ENCODE measurements at regions not wholly inside any gene's neighbourhood (a gene's known extent, or its start where the extent isn't known, plus 50 kb on each side); places are given as distances from the start of the nearest gene placed in this dataset.

DNA sequence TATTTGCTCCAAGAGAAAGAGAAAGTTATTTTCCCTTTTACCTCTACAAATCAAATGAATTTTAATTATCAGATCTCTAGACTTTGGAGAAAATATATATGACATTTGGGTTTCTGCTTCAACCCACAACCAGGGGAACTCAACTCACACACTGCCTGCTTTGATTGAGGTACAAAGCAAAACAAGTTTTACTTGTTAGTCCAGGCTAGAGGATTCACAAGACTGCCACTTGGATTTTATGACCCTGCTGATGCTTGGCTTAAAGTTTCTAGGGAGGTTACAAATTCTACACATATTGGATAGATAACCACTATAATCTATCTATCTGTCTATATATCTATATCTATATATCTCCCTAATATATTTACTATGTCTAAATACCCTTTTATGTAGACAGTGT lies 467.3 kb upstream of the RGS18 start:
- no peaks in the 10 kb centered on the region for H4K20me1 ChIP-seq (ENCODE audit: insufficient read depth, low read length)
- TF ChIP-seq EZH2phosphoT487 (IDR thresholded peaks at IDR 0.05; ENCODE audit: low read depth): no peak
- TF ChIP-seq, protein P1, sequence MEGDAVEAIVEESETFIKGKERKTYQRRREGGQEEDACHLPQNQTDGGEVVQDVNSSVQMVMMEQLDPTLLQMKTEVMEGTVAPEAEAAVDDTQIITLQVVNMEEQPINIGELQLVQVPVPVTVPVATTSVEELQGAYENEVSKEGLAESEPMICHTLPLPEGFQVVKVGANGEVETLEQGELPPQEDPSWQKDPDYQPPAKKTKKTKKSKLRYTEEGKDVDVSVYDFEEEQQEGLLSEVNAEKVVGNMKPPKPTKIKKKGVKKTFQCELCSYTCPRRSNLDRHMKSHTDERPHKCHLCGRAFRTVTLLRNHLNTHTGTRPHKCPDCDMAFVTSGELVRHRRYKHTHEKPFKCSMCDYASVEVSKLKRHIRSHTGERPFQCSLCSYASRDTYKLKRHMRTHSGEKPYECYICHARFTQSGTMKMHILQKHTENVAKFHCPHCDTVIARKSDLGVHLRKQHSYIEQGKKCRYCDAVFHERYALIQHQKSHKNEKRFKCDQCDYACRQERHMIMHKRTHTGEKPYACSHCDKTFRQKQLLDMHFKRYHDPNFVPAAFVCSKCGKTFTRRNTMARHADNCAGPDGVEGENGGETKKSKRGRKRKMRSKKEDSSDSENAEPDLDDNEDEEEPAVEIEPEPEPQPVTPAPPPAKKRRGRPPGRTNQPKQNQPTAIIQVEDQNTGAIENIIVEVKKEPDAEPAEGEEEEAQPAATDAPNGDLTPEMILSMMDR (IDR thresholded peaks at IDR 0.05; ENCODE audit: low read depth, low read length): no peak
- no peaks in the 10 kb centered on the region for H3K9me3 ChIP-seq (ENCODE audit: insufficient read depth, low read length)

DNA sequence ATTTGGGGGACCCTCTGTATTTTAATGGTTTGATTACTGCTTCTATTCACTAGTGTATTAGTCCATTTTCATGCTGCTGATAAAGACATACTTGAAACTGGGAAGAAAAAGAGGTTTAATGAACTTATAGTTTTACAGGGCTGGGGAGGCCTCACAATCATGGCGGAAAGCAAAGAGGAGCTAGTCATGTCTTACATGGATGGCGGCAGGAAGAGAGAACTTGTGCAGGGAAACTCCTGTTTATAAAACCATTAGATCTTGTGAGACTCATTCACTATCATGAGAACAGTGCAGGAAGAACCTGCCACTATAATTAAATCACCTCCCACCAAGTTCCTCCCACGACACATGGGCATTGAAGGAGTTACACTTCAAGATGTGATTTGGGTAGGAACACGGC lies 464.5 kb upstream of the RGS18 start:
- H3K9ac ChIP-seq (ENCODE audit: low read length): no peak overlapping the region
- no peak overlapping the region for H3K27ac ChIP-seq (ENCODE audit: low read length)
- no peaks in the 10 kb centered on the region for H3K79me2 ChIP-seq (ENCODE audit: low read length)
- no peaks in the 10 kb centered on the region; the same call in 1 of the 2 replicates for H3K4me1 ChIP-seq (ENCODE audit: low read length)
- H3K4me3 ChIP-seq (ENCODE audit: low read length): no peak overlapping the region
- H3K36me3 ChIP-seq (replicated peaks; ENCODE audit: low read depth, low read length): no peaks in the 10 kb centered on the region
- H3K9me3 ChIP-seq (ENCODE audit: insufficient read depth, low read length): no peaks in the 10 kb centered on the region
- TF ChIP-seq, protein P1 (IDR thresholded peaks at IDR 0.05; ENCODE audit: low read depth, low read length): no peak
- no peak for TF ChIP-seq EZH2phosphoT487 (IDR thresholded peaks at IDR 0.05; ENCODE audit: low read depth)
- H3K4me2 ChIP-seq (ENCODE audit: low read length): no peak overlapping the region
- no peak overlapping the region for H2AFZ ChIP-seq (ENCODE audit: low read depth, low read length)
- H3K27me3 ChIP-seq (ENCODE audit: low read depth, low read length): no peaks in the 10 kb centered on the region
- H4K20me1 ChIP-seq (ENCODE audit: insufficient read depth, low read length): no peaks in the 10 kb centered on the region

More for the DNA sequence above, 467.3 kb upstream of the RGS18 start:
- H2AFZ ChIP-seq (ENCODE audit: low read depth, low read length): no peak overlapping the region
- no peak overlapping the region for H3K9ac ChIP-seq (ENCODE audit: low read length)
- no peak overlapping the region for H3K4me2 ChIP-seq (ENCODE audit: low read length)
- H3K27me3 ChIP-seq (ENCODE audit: low read depth, low read length): no peaks in the 10 kb centered on the region
- H3K36me3 ChIP-seq (replicated peaks; ENCODE audit: low read depth, low read length): no peaks in the 10 kb centered on the region
- no peaks in the 10 kb centered on the region for H3K79me2 ChIP-seq (ENCODE audit: low read length)
- no peak overlapping the region for H3K27ac ChIP-seq (ENCODE audit: low read length)
- no peaks in the 10 kb centered on the region for H3K4me1 ChIP-seq (ENCODE audit: low read length)
- H3K4me3 ChIP-seq (ENCODE audit: low read length): no peak overlapping the region

DNA sequence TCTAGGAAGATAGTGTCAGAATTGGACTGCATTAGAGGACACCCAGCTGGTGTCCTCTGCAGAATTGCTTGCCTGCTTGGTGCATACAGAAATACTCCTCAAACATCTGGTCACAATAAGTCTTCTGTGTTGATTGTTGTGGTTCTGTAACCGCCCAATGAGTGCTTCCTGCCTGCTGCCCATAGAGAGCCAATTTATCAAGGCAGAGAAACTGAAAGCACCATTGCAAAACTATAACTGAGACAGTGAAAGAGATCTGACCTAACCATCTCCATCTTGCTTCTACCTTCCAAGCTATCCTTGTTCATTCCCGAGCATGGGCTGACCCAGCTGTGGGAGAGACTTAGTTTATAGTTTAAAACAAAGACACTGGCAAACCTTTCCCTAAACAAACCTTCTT lies 462.4 kb upstream of the RGS18 start:
- Histone ChIP-seq H3K27ac (ENCODE audit: low read length) (no peak overlapping the region), H3K9ac (ENCODE audit: low read length) (no peak overlapping the region), H2AFZ (ENCODE audit: low read depth, low read length) (no peak overlapping the region), H3K36me3 (replicated peaks; ENCODE audit: low read depth, low read length) (no peaks in the 10 kb centered on the region), H4K20me1 (ENCODE audit: insufficient read depth, low read length) (no peaks in the 10 kb centered on the region), H3K27me3 (ENCODE audit: low read depth, low read length) (no peaks in the 10 kb centered on the region), H3K79me2 (ENCODE audit: low read length) (no peaks in the 10 kb centered on the region), H3K4me2 (ENCODE audit: low read length) (no peak overlapping the region), H3K4me3 (ENCODE audit: low read length) (no peak overlapping the region), H3K9me3 (ENCODE audit: insufficient read depth, low read length) (no peaks in the 10 kb centered on the region), H3K4me1 (ENCODE audit: low read length) (peaks cover 13% of the 10 kb centered on the region)
- TF ChIP-seq, protein P1 (IDR thresholded peaks at IDR 0.05; ENCODE audit: low read depth, low read length): no peak
- no peak for TF ChIP-seq EZH2phosphoT487 (IDR thresholded peaks at IDR 0.05; ENCODE audit: low read depth)

DNA sequence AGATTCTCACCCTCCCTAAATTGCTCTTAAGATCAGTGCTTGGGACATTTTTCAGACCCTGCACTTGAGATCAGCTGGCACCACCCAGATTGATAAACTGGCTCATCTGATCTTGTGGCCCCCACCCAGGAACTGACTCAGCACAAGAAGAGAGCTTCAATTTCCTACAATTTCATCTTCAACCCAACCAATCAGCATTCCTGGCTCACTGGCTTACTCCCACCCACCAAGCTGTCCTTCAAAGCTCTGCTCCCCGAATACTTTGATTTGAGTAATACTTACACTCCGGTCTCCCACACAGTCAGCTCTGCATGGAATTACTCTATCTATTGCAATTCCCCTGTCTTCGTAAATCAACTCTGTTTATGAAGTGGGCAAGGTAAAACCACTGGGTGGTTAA lies 461.9 kb upstream of the RGS18 start:
- H3K9ac ChIP-seq (ENCODE audit: low read length): no peak overlapping the region
- no peaks in the 10 kb centered on the region for H4K20me1 ChIP-seq (ENCODE audit: insufficient read depth, low read length)
- no peak for TF ChIP-seq EZH2phosphoT487 (IDR thresholded peaks at IDR 0.05; ENCODE audit: low read depth)
- TF ChIP-seq, protein P1 (IDR thresholded peaks at IDR 0.05; ENCODE audit: low read depth, low read length): no peak
- no peak overlapping the region for H3K27ac ChIP-seq (ENCODE audit: low read length)
- no peaks in the 10 kb centered on the region for H3K9me3 ChIP-seq (ENCODE audit: insufficient read depth, low read length)
- peaks cover 13% of the 10 kb centered on the region for H3K4me1 ChIP-seq (ENCODE audit: low read length)
- H3K36me3 ChIP-seq (replicated peaks; ENCODE audit: low read depth, low read length): no peaks in the 10 kb centered on the region
- no peak overlapping the region for H3K4me2 ChIP-seq (ENCODE audit: low read length)
- no peak overlapping the region for H2AFZ ChIP-seq (ENCODE audit: low read depth, low read length)
- no peaks in the 10 kb centered on the region for H3K79me2 ChIP-seq (ENCODE audit: low read length)
- no peak overlapping the region for H3K4me3 ChIP-seq (ENCODE audit: low read length)
- H3K27me3 ChIP-seq (ENCODE audit: low read depth, low read length): no peaks in the 10 kb centered on the region
